GM12878 (cell line): ENCODE measurements at regions not wholly inside any gene's neighbourhood (a gene's known extent, or its start where the extent isn't known, plus 50 kb on each side); places are given as distances from the start of the nearest gene placed in this dataset.
A peak's percentile ranks its signal among the peaks of the same experiment; 100 is the strongest.

Source experiments
- ATAC-seq: fragments of 200-7000 bp; cut with Tn5 transposase; 3 replicates; pipeline ENCODE4 v1.9.1; 2020; ENCODE audit warnings: mild to moderate bottlenecking, moderate library complexity
- BruUV-seq: library from RNA; stranded (reverse); fragments of 400-500 nt; replicated peaks from 2 replicates; lab custom pipeline; 2021; lab: Mats Ljungman, UMichigan
- CTCF ChIA-PET: fragments of 300-600 bp; sonication (Branson Sonifier 250); formaldehyde crosslinking; extraction: SDS; loops from one replicate; lab custom pipeline; 2021; ENCODE audit warnings: inconsistent platforms; lab: Yijun Ruan, JAX
- POLR2A ChIA-PET: fragments of 350-600 bp; formaldehyde crosslinking; extraction: SDS; loops from one replicate; lab custom pipeline; 2021; ENCODE audit warnings: inconsistent platforms; lab: Charles Lee
- RAD21 ChIA-PET: fragments of 300-600 bp; sonication (Branson Sonifier 250); formaldehyde crosslinking; loops from one replicate; lab custom pipeline; 2023; ENCODE audit warnings: antibody characterized with exemption; ENCODE audit not compliant: unreplicated experiment; lab: Charles Lee
- SMC1A ChIA-PET: fragments of 300-600 bp; sonication (Branson Sonifier 250); formaldehyde crosslinking; loops from one replicate; lab custom pipeline; 2023; ENCODE audit not compliant: unreplicated experiment, uncharacterized antibody; lab: Charles Lee
- DNase-seq: peaks from one replicate; pipeline ENCODE4 v3.0.0-alpha.2; 2011; ENCODE audit warnings: low read depth, low spot score
- FAIRE-seq: peaks from 3 replicates; lab custom pipeline; 2011; peaks lifted over from hg19 to GRCh38; lab: Jason Lieb, UNC
- H2AFZ ChIP-seq: 2 replicates; pipeline ENCODE4 v1.6.0; 2011; ENCODE audit warnings: low read depth, low read length, control low read depth; ENCODE audit not compliant: control insufficient read depth
- H3K27ac ChIP-seq: 2 replicates; pipeline ENCODE4 v1.5.1; 2011; ENCODE audit warnings: control low read depth; ENCODE audit not compliant: control insufficient read depth, insufficient read depth
- H3K27me3 ChIP-seq, 2 experiments: replicated peaks in 1 of 2; 2 replicates each; pipeline versions ENCODE4 v1.6.0 to v1.6.1; 2011; ENCODE audit warnings: low read length in 1 of 2; ENCODE audit not compliant: control insufficient read depth in 2 of 2, insufficient read depth in 2 of 2
- H3K36me3 ChIP-seq, 2 experiments: 2 replicates each; pipeline ENCODE4 v1.5.1; 2011; ENCODE audit warnings: low read length in 1 of 2; ENCODE audit not compliant: control insufficient read depth in 2 of 2, insufficient read depth in 2 of 2
- H3K4me1 ChIP-seq: 2 replicates; pipeline ENCODE4 v1.6.1; 2011; ENCODE audit warnings: mild to moderate bottlenecking, low read length, moderate library complexity, mixed read lengths; ENCODE audit not compliant: control insufficient read depth, insufficient read depth
- H3K4me2 ChIP-seq: 2 replicates; pipeline ENCODE4 v1.6.0; 2011; ENCODE audit warnings: control low read depth; ENCODE audit not compliant: control insufficient read depth, insufficient read depth
- H3K4me3 ChIP-seq: fragments of 200-600 bp; sonication (generic); 2 replicates; pipeline ENCODE4 v1.5.1; 2016
- H3K79me2 ChIP-seq: 2 replicates; pipeline ENCODE4 v1.6.0; 2011; ENCODE audit warnings: low read length; ENCODE audit not compliant: control insufficient read depth, insufficient read depth
- H3K9ac ChIP-seq: 2 replicates; pipeline ENCODE4 v1.8.0; 2011; ENCODE audit warnings: low read length, control low read depth, mixed read lengths; ENCODE audit not compliant: control insufficient read depth, insufficient read depth
- H3K9me3 ChIP-seq: replicated peaks from 3 replicates; pipeline ENCODE4 v1.5.1; 2011; ENCODE audit warnings: mild to moderate bottlenecking, low read length; ENCODE audit not compliant: control insufficient read depth, insufficient read depth
- H4K20me1 ChIP-seq: 2 replicates; pipeline ENCODE4 v1.6.0; 2011; ENCODE audit not compliant: control insufficient read depth, insufficient read depth
- BHLHE40 ChIP-seq, 2 experiments: fragments of 450-650 bp in 1 of 2; IDR thresholded peaks; 2 replicates each; pipeline ENCODE4 v1.6.1; 2011 to 2017; ENCODE audit warnings: low read depth in 2 of 2, borderline replicate concordance in 1 of 2, improper control_type of control experiment in 1 of 2, low read length in 1 of 2, mild to moderate bottlenecking in 1 of 2
- BRCA1 ChIP-seq: IDR thresholded peaks from 2 replicates; pipeline ENCODE4 v1.6.1; 2011; ENCODE audit warnings: low read depth, low read length, improper control_type of control experiment
- IKZF2 ChIP-seq, 2 experiments: fragments of 450-650 bp; IDR thresholded peaks; 2 replicates each; pipeline ENCODE4 v1.6.1; 2017; ENCODE audit warnings: mild to moderate bottlenecking in 2 of 2, moderate library complexity in 2 of 2
- NFIC ChIP-seq: IDR thresholded peaks from 2 replicates; pipeline ENCODE4 v1.6.1; 2012; ENCODE audit warnings: low read depth, mild to moderate bottlenecking, inconsistent platforms, low read length, moderate library complexity
- POLR2A ChIP-seq: IDR thresholded peaks from 2 replicates; pipeline ENCODE4 v1.6.1; 2011; ENCODE audit warnings: low read depth, mild to moderate bottlenecking, low read length
- POLR2AphosphoS5 ChIP-seq: IDR thresholded peaks from 2 replicates; pipeline ENCODE4 v1.6.1; 2011; ENCODE audit warnings: mild to moderate bottlenecking, low read length, inconsistent platforms
- SMAD5 ChIP-seq: IDR thresholded peaks from 2 replicates; pipeline ENCODE4 v1.6.1; 2016; ENCODE audit warnings: antibody characterized with exemption, low read depth
- SREBF1 ChIP-seq: IDR thresholded peaks from 2 replicates; pipeline ENCODE4 v1.6.1; 2012; ENCODE audit warnings: mild to moderate bottlenecking, low read length
- STAT1 ChIP-seq: fragments of 450-650 bp; conservative IDR thresholded peaks from 2 replicates; pipeline ENCODE4 v1.6.1; 2014; ENCODE audit warnings: antibody characterized with exemption, mild to moderate bottlenecking
- WGBS: methylation state at CpG from one replicate; pipeline ENCODE4 v1.1.6; 2016; ENCODE audit warnings: low lambda C conversion rate; ENCODE audit not compliant: insufficient replicate concordance, insufficient coverage; ENCODE audit errors: missing lambda C conversion rate; 5-methylcytosine and 5-hydroxymethylcytosine counted together
- in situ Hi-C: fragments of 300-500 bp; cut with MboI; formaldehyde crosslinking; loops from 9 replicates; pipeline ENCODE4 v1.14.3; 2018; ENCODE audit warnings: mixed read lengths
- intact Hi-C: fragments of 100-400 bp; cut with micrococcal nuclease; formaldehyde crosslinking; loops from one replicate; pipeline ENCODE4 v1.14.2; 2022; ENCODE audit not compliant: unreplicated experiment
- TF ChIP-seq, protein P1 (sequence below): fragments of 450-650 bp; IDR thresholded peaks from 2 replicates; pipeline ENCODE4 v1.6.1; 2017; ENCODE audit warnings: antibody characterized with exemption, mild to moderate bottlenecking, moderate library complexity
- TF ChIP-seq, protein P2 (sequence below): IDR thresholded peaks from 2 replicates; pipeline ENCODE4 v1.6.1; 2011; ENCODE audit warnings: mild to moderate bottlenecking, low read depth, low read length, moderate library complexity; ENCODE audit not compliant: insufficient replicate concordance
- TF ChIP-seq, protein P3 (sequence below): fragments of 450-650 bp; IDR thresholded peaks from 2 replicates; pipeline ENCODE4 v1.6.1; 2017; ENCODE audit warnings: mild to moderate bottlenecking, moderate library complexity
- TF ChIP-seq, protein P4 (sequence below): fragments of 450-650 bp; IDR thresholded peaks from 2 replicates; pipeline ENCODE4 v1.6.1; 2017; ENCODE audit warnings: low read depth, mild to moderate bottlenecking, moderate library complexity

DNA sequence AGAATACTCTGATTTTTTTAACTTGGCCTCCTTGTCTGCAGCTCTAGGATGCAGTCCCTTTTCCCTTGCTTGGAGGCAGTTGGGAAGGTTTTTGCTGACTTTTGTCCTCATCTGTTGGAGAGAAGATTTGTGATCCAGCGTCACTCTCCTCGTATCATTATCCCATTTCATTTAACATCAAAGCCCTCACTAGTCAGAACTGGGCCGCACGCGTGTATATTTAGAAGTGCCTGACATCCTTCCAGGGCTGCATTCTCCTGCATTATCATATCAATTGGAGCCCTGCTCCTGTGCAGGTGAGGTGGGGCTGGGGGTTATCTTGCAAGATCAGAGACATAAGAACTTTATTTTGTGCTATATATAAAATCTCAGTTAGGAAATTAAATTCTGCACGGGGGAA lies 435.1 kb upstream of the HS6ST1 start (continued):
- TF ChIP-seq IKZF2 (IDR thresholded peaks at IDR 0.05) (no peak), BHLHE40 (IDR thresholded peaks at IDR 0.05; ENCODE audit: borderline replicate concordance in 1 of 2, low read depth in 2 of 2, low read length in 1 of 2) (no peak)

DNA sequence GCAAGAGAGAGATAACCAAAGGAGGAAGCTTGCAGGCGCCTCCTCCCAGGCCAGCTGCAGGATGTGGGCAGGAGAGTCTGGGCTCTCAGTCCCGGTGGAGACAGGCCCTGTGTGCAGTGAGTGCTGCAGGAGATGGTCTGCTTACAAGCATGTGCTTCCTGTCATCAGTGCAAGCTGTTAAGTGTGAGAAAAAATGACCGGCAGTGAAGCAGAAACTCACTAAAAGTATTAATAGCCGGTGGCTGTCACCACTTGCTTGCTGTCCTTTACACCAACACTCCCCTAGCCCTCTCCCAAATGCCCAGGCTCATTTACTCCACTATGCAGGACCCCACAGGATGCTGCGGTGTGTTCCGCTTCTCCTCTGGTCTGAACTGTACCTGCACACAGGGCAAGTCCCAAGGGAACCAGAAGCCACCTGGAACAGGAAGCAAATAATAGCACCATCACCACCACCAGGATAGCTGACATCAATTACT lies 435.6 kb upstream of the HS6ST1 start:
- intact Hi-C loops (no loop called here), in situ Hi-C loops (no loop called here)
- Histone ChIP-seq H3K27me3 (no peaks in the 10 kb centered on the region), H2AFZ (peak overlapping the region; percentile 46), H3K9ac (no peak overlapping the region), H3K4me2 (peak overlapping the region; percentile 41; the same call in 1 of the 2 replicates), H3K27ac (no peak overlapping the region), H3K36me3 (no peaks in the 10 kb centered on the region), H3K79me2 (no peaks in the 10 kb centered on the region), H3K4me3 (no peak overlapping the region), H3K4me1 (peaks cover 12% of the 10 kb centered on the region), H3K9me3 (no peaks in the 10 kb centered on the region), H4K20me1 (no peaks in the 10 kb centered on the region)
- no TSS peak for BruUV-seq
- 2% methylated on average over 6 of the region's 6 CpGs for WGBS
- SMC1A ChIA-PET, result interaction anchor here (1.0 to 1.3 kb wide), 4 partner anchors 13 to 31 kb away, joined by 3 to 4 read pairs (median 3); no protein-coding TSS in a partner anchor
- POLR2A ChIA-PET, result no interaction called here
- FAIRE-seq (peak; percentile 75), DNase-seq (peak; percentile 56), ATAC-seq (peak; percentile 92)
- CTCF ChIA-PET, result interaction anchor here (0.7 to 2.9 kb wide), 5 partner anchors 9 to 642 kb away, joined by 3 to 9 read pairs (median 3); no protein-coding TSS in a partner anchor
- RAD21 ChIA-PET, result interaction anchor here (0.8 to 1.0 kb wide), 2 partner anchors 18 kb away, joined by 3 to 4 read pairs; no protein-coding TSS in a partner anchor
- TF ChIP-seq, protein P1, sequence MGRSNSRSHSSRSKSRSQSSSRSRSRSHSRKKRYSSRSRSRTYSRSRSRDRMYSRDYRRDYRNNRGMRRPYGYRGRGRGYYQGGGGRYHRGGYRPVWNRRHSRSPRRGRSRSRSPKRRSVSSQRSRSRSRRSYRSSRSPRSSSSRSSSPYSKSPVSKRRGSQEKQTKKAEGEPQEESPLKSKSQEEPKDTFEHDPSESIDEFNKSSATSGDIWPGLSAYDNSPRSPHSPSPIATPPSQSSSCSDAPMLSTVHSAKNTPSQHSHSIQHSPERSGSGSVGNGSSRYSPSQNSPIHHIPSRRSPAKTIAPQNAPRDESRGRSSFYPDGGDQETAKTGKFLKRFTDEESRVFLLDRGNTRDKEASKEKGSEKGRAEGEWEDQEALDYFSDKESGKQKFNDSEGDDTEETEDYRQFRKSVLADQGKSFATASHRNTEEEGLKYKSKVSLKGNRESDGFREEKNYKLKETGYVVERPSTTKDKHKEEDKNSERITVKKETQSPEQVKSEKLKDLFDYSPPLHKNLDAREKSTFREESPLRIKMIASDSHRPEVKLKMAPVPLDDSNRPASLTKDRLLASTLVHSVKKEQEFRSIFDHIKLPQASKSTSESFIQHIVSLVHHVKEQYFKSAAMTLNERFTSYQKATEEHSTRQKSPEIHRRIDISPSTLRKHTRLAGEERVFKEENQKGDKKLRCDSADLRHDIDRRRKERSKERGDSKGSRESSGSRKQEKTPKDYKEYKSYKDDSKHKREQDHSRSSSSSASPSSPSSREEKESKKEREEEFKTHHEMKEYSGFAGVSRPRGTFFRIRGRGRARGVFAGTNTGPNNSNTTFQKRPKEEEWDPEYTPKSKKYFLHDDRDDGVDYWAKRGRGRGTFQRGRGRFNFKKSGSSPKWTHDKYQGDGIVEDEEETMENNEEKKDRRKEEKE, result no peak
- TF ChIP-seq, protein P2, sequence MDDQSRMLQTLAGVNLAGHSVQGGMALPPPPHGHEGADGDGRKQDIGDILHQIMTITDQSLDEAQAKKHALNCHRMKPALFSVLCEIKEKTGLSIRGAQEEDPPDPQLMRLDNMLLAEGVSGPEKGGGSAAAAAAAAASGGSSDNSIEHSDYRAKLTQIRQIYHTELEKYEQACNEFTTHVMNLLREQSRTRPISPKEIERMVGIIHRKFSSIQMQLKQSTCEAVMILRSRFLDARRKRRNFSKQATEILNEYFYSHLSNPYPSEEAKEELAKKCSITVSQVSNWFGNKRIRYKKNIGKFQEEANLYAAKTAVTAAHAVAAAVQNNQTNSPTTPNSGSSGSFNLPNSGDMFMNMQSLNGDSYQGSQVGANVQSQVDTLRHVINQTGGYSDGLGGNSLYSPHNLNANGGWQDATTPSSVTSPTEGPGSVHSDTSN, result no peak
- TF ChIP-seq BRCA1, result no peak
- TF ChIP-seq NFIC, result peak; percentile 38; the same call in 1 of the 2 replicates
- TF ChIP-seq, protein P3, sequence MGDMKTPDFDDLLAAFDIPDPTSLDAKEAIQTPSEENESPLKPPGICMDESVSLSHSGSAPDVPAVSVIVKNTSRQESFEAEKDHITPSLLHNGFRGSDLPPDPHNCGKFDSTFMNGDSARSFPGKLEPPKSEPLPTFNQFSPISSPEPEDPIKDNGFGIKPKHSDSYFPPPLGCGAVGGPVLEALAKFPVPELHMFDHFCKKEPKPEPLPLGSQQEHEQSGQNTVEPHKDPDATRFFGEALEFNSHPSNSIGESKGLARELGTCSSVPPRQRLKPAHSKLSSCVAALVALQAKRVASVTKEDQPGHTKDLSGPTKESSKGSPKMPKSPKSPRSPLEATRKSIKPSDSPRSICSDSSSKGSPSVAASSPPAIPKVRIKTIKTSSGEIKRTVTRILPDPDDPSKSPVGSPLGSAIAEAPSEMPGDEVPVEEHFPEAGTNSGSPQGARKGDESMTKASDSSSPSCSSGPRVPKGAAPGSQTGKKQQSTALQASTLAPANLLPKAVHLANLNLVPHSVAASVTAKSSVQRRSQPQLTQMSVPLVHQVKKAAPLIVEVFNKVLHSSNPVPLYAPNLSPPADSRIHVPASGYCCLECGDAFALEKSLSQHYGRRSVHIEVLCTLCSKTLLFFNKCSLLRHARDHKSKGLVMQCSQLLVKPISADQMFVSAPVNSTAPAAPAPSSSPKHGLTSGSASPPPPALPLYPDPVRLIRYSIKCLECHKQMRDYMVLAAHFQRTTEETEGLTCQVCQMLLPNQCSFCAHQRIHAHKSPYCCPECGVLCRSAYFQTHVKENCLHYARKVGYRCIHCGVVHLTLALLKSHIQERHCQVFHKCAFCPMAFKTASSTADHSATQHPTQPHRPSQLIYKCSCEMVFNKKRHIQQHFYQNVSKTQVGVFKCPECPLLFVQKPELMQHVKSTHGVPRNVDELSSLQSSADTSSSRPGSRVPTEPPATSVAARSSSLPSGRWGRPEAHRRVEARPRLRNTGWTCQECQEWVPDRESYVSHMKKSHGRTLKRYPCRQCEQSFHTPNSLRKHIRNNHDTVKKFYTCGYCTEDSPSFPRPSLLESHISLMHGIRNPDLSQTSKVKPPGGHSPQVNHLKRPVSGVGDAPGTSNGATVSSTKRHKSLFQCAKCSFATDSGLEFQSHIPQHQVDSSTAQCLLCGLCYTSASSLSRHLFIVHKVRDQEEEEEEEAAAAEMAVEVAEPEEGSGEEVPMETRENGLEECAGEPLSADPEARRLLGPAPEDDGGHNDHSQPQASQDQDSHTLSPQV, result no peak
- no peak for TF ChIP-seq POLR2AphosphoS5
- TF ChIP-seq POLR2A, result no peak
- TF ChIP-seq SREBF1, result no peak
- TF ChIP-seq SMAD5, result no peak
- TF ChIP-seq STAT1, result no peak
- TF ChIP-seq, protein P4, sequence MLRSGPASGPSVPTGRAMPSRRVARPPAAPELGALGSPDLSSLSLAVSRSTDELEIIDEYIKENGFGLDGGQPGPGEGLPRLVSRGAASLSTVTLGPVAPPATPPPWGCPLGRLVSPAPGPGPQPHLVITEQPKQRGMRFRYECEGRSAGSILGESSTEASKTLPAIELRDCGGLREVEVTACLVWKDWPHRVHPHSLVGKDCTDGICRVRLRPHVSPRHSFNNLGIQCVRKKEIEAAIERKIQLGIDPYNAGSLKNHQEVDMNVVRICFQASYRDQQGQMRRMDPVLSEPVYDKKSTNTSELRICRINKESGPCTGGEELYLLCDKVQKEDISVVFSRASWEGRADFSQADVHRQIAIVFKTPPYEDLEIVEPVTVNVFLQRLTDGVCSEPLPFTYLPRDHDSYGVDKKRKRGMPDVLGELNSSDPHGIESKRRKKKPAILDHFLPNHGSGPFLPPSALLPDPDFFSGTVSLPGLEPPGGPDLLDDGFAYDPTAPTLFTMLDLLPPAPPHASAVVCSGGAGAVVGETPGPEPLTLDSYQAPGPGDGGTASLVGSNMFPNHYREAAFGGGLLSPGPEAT, result peak; percentile 52; the same call in 1 of the 2 replicates
